Effector CD8-positive, alpha-beta T cell (primary cell): ENCODE measurements at regions not wholly inside any gene's neighbourhood (a gene's known extent, or its start where the extent isn't known, plus 50 kb on each side); places are given as distances from the start of the nearest gene placed in this dataset.

Experiments
- DNase-seq: peaks from one replicate; lab custom pipeline; 2025; lab: John Stamatoyannopoulos, UW

DNA sequence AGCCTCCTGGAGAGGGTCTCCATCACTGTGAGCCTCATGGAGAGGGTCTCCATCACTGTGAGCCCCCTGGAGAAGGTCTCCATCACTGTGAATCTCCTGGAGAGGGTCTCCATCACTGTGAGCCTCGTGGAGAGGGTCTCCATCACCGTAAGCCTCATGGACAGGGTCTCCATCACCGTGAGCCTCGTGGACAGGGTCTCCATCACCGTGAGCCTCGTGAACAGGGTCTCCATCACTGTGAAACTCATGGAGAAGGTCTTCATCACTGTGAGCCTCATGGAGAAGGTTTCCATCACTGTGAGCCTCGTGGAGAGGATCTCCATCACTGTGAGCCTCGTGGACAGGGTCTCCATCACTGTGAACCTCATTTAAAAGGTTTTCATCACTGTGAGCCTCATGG is 140.0 kb downstream of the ERMARD start:
- no peak for DNase-seq

GRCh38 chr6:169890901-169891300 is 139.5 kb downstream of the ERMARD start:
- DNase-seq = no peak

DNA sequence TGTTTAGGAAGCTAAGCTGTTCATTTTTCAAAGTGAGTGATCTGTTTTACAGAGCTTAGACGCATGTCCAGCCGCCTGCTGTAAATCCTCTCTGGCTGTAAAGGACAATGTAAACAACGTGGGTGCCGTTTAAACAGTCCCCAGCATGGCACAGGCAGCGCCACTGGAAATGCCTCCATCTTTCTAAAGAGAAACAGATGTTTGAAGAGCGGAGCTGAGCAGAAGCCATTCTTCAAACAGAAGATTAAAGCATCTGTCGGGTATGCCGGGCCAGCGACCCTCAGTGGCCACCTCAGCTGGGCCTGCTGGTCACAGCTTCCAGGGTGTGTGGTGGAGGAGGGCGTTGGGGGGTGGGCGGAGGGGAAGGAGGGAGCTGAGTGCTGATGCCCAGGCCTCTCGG is 138.6 kb downstream of the ERMARD start:
- no peak for DNase-seq

DNA sequence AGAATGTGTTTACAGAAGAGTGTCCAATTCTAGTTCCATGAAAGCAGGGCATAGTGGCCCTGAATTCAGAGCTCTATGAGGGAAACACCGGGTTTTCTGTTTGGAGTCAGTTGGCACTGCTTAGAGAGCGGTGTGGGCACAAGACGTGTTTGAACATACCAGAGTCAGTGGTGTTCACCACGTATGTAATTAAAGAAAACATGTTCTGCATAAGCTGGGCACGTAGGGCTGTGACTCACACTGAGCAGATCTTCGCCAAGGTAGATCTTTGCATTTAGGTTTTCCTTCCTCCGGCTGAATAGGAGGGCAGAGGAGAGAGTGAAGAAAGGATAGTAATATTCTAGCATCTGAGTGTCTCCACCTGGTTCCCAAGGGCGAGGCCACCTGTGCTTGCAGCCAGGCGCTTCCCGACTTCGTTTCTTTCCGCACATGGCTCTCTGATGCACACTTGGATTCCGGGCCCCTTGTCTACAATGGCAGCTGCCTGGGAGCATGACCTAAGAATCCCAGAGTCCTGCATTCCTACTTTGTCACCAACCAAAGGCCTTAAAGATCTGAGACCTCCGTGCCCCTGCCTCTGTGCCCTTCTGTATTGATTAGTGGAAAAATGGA is 136.2 kb downstream of the ERMARD start:
- no peak for DNase-seq

GRCh38 chr6:169886631-169887227 is 135.3 kb downstream of the ERMARD start:
- DNase-seq = no peak

DNA sequence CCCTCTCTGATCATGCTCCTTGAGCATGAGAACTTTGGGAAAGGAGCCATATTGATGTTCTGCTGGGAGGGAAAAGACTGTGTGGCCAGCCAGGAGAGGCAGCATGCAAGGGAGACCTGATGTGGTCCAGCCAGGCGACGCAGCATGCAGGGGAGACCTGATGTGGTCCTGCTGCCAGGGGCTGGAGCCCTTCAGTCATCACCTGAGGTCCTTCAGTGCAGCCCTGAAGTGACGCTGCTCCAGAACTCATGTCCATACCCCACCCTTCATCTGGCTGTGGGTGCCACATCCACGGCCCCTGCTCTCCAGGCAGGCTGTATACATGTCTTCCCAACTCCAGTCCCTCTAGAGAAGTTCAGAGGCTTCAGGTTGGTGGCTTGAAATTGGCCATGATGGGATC is 134.4 kb downstream of the ERMARD start:
- DNase-seq = no peak

DNA sequence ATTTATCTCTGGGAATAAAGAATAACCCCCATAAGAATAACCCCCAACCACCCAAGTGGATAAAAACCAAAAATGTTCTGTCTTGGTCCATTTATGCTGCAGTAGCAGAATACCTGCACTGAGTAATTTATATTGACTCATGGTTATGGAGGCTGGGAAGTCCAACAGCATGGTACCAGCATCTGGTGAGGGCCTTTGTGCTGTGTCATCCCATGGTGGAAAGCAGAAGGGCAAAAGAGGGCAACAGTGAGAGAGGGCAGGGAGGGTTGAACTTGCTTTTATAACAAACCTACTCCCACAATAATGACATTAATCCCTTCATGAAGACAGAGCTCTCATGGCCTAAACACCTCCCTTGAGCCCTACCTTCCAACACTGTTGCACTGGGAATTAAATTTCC is 133.7 kb downstream of the ERMARD start:
- DNase-seq = no peak

DNA sequence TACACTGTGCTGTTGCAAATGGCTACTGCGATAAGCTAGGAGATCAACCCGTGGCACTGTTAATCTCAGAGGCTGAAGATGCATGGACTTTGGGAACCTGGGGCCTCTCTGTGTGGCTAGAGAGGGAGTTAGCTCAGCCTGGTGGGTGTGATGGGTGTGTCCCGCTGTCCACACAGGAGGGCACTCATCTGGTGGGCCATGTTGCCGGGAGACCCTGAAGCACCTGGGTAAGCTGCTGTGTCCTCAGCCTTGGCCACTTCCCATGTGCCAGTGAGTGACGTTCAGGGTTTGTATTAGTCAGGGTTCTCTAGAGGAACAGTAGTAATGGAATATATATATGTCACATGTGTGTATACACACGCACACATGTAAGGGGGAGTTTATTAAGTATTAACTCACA is 132.7 kb downstream of the ERMARD start:
- DNase-seq = no peak

GRCh38 chr6:169883316-169883715 is 131.9 kb downstream of the ERMARD start:
- DNase-seq = no peak

DNA sequence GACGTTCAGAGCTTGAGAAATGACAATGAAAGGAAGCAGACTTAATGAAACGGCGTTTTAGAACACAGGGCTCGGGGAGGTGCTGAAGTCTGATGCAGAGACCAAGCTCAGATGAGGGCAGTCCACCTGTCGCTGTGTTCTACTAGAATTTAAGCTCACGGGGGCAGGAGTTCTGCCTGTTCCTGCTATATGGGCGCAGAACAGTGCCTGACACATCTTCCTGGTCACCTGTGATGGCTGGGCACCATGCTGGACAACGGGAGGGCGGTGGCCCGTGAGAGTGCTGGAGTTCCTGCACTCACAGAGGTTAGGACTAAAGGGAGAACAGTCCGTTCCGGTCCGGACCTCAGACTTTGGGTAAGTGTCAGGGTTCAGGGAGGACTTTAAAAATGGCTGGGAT is 130.6 kb downstream of the ERMARD start:
- DNase-seq = no peak

- no peak for DNase-seq
Measured at GRCh38 chr6:169881398-169881797, 130.0 kb downstream of the ERMARD start.

- no peak for DNase-seq
Measured at GRCh38 chr6:169880516-169880915, 129.1 kb downstream of the ERMARD start.

- no peak for DNase-seq
Measured at GRCh38 chr6:169869301-169869700, 117.9 kb downstream of the ERMARD start.

DNA sequence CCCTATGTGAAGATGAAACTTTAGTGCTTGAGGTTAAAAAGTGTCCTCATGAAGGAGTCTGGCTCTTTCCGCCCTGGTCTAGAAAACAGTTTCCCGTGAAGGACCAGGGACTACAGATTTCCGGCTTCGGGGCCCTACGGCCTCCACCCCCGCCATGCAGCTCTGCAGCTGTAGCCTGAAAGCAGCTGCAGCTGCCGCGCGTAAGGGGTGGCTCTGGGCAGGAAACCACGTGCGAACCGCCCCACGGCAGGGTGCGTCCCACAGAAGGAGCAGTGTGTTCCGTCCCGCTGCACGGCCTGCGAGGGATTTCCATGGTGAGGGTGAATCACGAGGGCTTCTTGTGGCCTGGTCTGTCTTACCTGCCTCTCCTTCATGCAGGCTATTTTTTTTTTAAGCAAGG is 117.0 kb downstream of the ERMARD start:
- DNase-seq = no peak

DNA sequence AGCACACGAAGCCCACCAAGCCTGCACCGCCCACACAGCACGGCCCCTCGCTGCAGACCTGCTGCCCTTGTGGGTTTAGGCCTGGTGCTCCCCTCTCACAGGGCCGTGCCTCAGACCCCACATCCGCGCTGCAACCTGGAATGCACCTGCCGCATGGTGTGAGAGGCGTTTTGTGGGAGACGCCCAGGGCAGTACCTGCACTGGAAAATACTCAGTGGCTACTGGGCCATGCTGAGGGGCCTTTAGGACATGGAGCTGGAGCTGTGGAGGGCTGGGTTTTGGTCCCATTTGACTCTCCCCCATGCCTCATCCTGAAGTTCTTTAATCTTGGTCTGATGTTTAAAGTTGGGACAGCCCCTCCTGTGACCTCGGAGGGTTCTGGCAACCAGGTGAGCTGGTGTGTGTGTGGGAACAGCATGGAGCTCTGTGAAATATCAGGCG is 116.3 kb downstream of the ERMARD start:
- no peak for DNase-seq

DNA sequence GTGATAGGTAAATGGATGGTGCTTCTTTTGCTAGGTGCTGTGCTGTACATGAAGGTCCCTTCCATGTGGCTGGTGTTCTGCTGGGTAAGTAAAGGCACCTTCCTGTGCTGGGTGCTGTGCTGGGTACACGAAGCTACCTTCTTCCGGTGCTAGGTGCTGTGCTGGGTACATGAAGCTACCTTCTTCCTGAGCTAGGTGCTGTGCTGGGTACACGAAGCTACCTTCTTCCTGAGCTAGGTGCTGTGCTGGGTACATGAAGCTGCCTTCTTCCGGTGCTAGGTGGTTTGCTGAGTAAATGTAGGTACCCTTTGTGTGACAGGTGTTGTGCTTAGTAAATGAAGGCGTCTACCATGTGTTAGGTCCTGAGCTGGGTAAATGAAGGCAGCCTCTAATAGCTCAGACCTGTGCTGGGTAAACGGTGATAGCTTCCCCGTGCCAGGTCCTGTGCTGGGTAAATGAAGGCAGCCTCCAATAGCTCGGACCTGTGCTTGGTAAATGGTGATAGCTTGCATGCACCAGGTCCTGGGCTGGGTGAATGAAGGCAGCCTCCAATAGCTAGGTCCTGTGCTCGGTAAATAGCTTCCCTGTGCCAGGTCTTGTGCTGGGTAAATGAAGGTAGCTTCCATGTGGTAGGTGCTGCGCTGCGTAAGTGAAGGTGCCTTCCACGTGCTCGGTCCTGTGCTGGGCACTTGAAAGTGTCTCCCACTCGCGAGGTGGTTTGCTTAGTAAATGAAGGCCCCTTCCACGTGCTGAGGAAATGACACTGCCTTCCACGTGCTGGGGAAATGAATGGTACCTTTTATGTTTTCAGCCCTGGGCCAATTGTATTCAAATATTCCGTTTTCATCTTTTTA is 115.5 kb downstream of the ERMARD start:
- DNase-seq = no peak

DNA sequence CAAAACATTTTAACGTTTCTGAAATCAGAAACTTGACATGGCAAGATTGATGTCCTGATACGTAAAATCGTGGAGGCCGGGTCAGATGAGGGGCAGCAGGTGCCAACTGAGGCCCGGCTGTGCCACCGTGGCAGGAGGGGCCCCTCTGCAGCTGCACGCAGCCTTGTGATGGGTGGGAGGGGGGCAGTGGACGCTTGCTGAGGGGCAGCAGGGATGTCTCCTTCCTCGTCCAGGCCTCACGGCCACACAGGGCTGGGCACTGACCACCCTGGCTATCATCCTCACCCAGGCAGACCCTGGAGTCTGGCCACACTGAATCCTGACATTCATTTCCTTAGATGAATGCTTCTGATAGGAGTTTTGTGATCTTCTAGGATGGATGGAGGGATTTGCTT is 114.7 kb downstream of the ERMARD start:
- DNase-seq = no peak

GRCh38 chr6:169865346-169866139 is 114.1 kb downstream of the ERMARD start:
- no peak for DNase-seq

DNA sequence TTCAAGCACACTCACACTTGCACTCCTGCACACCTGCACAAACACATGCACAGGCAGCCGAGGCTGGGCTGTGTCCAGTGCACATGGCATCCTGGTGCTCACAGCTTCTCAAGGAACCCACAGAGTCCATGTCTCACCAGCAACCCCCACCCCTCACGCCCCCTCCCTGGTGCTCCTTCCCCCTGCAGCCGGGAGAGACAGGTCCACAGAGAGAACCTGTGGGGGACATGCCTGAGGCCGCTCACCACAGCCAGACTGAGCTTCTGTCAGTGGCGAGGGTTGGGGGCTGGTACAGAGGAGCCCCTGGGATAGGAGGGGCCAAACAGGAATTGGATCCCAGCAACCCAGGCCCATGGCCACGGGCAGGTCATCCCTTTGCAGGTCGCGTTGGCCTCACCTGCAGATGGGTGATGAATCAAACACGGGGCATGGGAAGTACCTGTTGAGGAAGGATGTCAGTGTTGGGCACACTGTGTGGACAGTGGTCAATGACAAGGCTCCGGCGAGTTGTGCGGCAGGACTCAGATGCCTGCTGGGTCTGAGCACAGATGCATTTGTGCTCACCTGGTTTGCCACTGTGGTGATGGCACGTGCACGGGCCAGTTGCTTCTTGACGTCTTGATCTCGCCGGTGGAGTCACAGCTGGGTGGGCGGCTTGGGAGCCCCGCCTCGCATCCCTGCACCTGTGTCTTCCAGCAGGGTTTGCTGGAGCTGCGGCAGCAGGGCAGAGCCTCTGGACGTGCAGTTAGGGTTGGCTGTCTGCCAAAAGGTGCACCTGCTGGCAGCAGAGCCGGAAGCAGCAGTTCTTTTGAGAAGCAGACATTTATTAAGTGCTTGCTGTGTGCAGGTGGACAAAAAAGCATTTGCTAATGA is 113.0 kb downstream of the ERMARD start:
- DNase-seq = no peak

DNA sequence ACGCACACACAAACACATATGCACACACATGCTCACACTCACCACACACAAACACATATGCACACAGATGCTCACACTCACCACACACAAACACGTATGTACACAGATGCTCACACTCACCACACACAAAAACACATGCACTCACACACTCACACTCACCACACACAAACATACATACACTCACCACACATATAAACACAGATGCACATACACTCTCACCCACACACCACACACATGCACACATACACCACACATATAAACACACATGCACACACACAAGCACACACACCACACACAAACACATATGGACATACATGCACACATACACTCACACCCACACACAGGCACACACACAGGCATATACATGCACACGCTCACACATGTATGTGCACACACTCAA is 112.3 kb downstream of the ERMARD start:
- no peak for DNase-seq

- DNase-seq = no peak
Measured at GRCh38 chr6:169862892-169863525, 111.6 kb downstream of the ERMARD start.
